GM10266 (cell line): ENCODE measurements at regions not wholly inside any gene's neighbourhood (a gene's known extent, or its start where the extent isn't known, plus 50 kb on each side); places are given as distances from the start of the nearest gene placed in this dataset.

Experiments used
- DNase-seq: peaks from one replicate; pipeline ENCODE4 v3.0.0; 2012; ENCODE audit errors: extremely low spot score
- TF ChIP-seq, protein P1 (sequence below): IDR thresholded peaks from 2 replicates; pipeline ENCODE4 v1.5.1; 2012; ENCODE audit warnings: mild to moderate bottlenecking, low read depth; ENCODE audit not compliant: control insufficient read depth, insufficient read depth; ENCODE audit errors: missing control alignments

DNA sequence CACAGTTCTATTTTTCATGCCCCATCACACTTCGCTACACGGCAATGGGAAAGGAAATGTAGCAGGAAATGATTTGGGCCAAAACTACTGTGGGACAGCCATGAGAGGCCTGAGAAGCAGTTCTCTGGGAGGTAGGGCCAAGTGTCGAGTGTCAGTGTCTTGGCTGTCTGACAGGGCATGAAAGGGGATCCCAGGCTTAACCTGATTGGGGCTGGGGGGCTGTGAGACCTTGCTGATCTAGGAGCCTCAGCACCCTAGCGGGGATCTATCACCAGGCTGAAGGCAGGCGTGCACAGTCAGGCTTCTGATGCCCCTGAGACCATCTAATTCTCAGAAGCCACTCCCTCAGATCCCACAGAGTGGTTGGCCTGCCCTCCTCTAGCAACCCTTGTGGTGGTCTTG, 58.2 kb upstream of the SLC25A13 start:
- DNase-seq, result no peak

DNA sequence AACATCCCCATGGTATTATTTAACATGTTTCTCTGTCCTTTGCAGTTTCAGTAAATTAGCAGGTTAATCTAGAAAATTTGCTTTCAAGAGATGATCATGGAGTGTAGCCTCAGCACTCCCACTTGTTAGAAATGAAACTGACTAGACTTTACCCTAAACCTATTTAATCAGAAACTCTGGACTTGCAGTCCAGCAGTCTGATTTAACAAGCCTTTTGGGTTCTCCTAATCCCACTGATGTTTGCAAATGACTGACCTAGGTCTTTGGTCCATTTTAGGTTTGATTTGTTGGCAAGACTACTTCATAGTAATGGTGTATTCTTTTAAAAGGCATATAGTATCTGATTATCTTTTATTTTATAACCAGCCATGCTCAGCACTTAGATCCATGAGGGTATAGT, 55.5 kb upstream of the SLC25A13 start:
- DNase-seq, result no peak
- TF ChIP-seq, protein P1, sequence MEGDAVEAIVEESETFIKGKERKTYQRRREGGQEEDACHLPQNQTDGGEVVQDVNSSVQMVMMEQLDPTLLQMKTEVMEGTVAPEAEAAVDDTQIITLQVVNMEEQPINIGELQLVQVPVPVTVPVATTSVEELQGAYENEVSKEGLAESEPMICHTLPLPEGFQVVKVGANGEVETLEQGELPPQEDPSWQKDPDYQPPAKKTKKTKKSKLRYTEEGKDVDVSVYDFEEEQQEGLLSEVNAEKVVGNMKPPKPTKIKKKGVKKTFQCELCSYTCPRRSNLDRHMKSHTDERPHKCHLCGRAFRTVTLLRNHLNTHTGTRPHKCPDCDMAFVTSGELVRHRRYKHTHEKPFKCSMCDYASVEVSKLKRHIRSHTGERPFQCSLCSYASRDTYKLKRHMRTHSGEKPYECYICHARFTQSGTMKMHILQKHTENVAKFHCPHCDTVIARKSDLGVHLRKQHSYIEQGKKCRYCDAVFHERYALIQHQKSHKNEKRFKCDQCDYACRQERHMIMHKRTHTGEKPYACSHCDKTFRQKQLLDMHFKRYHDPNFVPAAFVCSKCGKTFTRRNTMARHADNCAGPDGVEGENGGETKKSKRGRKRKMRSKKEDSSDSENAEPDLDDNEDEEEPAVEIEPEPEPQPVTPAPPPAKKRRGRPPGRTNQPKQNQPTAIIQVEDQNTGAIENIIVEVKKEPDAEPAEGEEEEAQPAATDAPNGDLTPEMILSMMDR, result no peak

More for the DNA sequence above, 58.2 kb upstream of the SLC25A13 start:
- TF ChIP-seq, protein P1, result no peak
